ENCODE measurements at regions not wholly inside any gene's neighbourhood (a gene's known extent, or its start where the extent isn't known, plus 50 kb on each side); places are given as distances from the start of the nearest gene placed in this dataset.
"Not testable (repeated sequence)": the region's sequence is repeated elsewhere in the genome, so short reads cannot be mapped to it uniquely, and the experiment has no call there.

GRCh38 chr6:939526-940252 lies 246.8 kb upstream of the EXOC2 start:
- no peak for TF ChIP-seq CTCF (IDR thresholded peaks at IDR 0.05; ENCODE audit: control insufficient read depth, insufficient read depth, low read depth, low read length, missing control alignments)
- DNase-seq (ENCODE audit: low read depth): no peak
- H3K4me3 ChIP-seq (ENCODE audit: control insufficient read depth, low read depth, low read length): no peak overlapping the region

DNA sequence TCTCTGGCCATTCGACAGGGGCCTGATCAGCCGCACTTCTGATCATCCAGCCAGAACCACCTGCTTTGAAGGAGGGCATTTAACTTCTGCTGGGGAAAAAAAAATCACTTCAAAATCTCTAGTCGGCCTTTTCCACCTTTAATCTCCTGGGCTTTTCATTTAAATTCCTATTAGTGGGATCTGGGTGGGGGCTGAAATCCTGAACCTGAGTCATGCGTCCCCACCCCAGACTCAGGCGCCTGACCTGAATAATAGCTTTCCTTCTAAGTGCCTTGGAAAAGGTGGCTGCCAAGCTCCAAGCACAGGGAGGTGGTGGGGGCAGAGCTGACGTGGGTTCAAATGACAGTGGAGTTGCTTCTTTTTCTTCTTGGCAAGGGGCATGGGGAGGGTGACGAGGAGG lies 246.0 kb upstream of the EXOC2 start:
- DNase-seq (ENCODE audit: low read depth): no peak
- no peak for TF ChIP-seq CTCF (IDR thresholded peaks at IDR 0.05; ENCODE audit: control insufficient read depth, insufficient read depth, low read depth, low read length, missing control alignments)
- no peak overlapping the region for H3K4me3 ChIP-seq (ENCODE audit: control insufficient read depth, low read depth, low read length)

- DNase-seq (ENCODE audit: low read depth): no peak
- no peak for TF ChIP-seq CTCF (IDR thresholded peaks at IDR 0.05; ENCODE audit: control insufficient read depth, insufficient read depth, low read depth, low read length, missing control alignments)
- no peak overlapping the region for H3K4me3 ChIP-seq (ENCODE audit: control insufficient read depth, low read depth, low read length)
Measured at GRCh38 chr6:938271-938905, 245.4 kb upstream of the EXOC2 start.

DNA sequence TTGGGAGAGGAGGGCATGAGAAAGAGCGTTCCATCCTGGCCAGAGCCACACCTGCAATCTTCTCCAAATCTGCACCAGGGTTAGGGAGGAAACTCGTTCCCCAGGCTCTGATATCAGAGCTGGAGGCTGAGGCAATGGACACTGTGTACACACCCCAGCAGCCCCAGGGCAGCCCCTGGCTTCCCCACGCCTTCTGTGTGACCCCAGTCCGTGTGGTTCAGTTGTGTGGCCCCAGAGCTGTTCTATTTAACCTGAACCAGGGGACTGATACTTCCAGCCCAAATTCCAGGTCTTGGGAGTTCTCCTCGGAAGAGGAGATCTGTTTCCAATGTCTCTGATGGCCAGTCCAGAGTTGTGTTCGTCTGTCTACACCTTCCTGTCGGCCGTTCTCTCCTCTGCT lies 242.6 kb upstream of the EXOC2 start:
- no peak for TF ChIP-seq CTCF (IDR thresholded peaks at IDR 0.05; ENCODE audit: control insufficient read depth, insufficient read depth, low read depth, low read length, missing control alignments)
- no peak overlapping the region for H3K4me3 ChIP-seq (ENCODE audit: control insufficient read depth, low read depth, low read length)
- DNase-seq (ENCODE audit: low read depth): no peak

DNA sequence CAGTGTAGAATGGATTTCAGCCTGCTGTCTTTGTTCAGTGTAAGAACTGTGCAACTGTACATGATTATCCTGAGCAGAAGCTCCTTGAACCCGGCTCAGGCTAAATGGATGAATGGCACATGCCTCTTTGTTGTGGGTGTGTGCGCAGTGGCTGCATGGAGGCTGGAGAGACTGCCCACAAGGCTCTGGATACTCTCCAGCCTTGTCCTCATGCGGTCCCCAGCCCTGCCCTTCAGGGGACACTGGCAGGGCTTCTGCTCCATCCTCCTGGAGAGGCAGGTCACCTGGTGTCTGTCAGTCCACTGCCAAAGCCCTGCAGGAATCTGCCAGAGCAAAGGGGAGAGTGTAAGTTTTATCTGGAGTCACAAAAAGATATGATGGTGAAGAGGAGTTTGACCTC lies 241.7 kb upstream of the EXOC2 start:
- no peak overlapping the region for H3K4me3 ChIP-seq (ENCODE audit: control insufficient read depth, low read depth, low read length)
- DNase-seq (ENCODE audit: low read depth): no peak
- no peak for TF ChIP-seq CTCF (IDR thresholded peaks at IDR 0.05; ENCODE audit: control insufficient read depth, insufficient read depth, low read depth, low read length, missing control alignments)

DNA sequence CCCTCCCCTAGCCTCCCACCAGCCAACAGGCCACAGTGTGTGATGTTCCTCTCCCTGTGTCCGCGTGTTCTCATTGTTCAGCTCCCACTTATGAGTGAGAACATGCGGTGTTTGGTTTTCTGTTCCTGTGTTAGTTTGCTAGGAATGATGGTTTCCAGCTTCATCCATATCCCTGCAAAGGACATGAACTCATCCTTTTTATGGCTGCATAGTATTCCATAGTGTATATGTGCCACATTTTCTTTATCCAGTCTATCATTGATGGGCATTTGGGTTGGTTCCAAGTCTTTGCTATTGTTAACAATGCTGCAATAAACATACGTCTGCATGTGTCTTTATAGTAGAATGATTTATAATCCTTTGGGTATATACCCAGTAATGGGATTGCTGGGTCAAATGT lies 239.0 kb upstream of the EXOC2 start:
- not testable (repeated sequence) for H3K4me3 ChIP-seq (ENCODE audit: control insufficient read depth, low read depth, low read length); DNase-seq (ENCODE audit: low read depth)

- DNase-seq (ENCODE audit: low read depth): no peak
- no peak for TF ChIP-seq CTCF (IDR thresholded peaks at IDR 0.05; ENCODE audit: control insufficient read depth, insufficient read depth, low read depth, low read length, missing control alignments)
Measured at GRCh38 chr6:927157-927556, 234.2 kb upstream of the EXOC2 start.

More at GRCh38 chr6:927157-927556, 234.2 kb upstream of the EXOC2 start:
- H3K4me3 ChIP-seq (ENCODE audit: control insufficient read depth, low read depth, low read length): no peak overlapping the region
